Neural cell (in vitro differentiated cells): ENCODE measurements at regions not wholly inside any gene's neighbourhood (a gene's known extent, or its start where the extent isn't known, plus 50 kb on each side); places are given as distances from the start of the nearest gene placed in this dataset.

Experiments
- H2AFZ ChIP-seq: fragments of 200-600, 300-800 bp; sonication (generic), shearing (Covaris generic); 2 replicates; pipeline ENCODE4 v1.6.0; 2014; ENCODE audit warnings: low read depth, mild to moderate bottlenecking, antibody characterized with exemption, low read length, moderate library complexity
- H3F3A ChIP-seq: fragments of 200-600 bp; shearing (Covaris generic); 2 replicates; pipeline ENCODE4 v1.6.1; 2016; ENCODE audit warnings: mild to moderate bottlenecking, moderate library complexity, mixed read lengths, antibody characterized with exemption, low read length; ENCODE audit not compliant: insufficient read depth, poor library complexity, severe bottlenecking
- H3K27ac ChIP-seq: fragments of 200-600, 300-800 bp; sonication (generic), shearing (Covaris generic); 2 replicates; pipeline ENCODE4 v1.5.1; 2014; ENCODE audit warnings: mild to moderate bottlenecking, low read length, moderate library complexity
- H3K27me3 ChIP-seq: fragments of 300-800, 200-600 bp; sonication (generic), shearing (Covaris generic); 2 replicates; pipeline ENCODE4 v1.6.0; 2014; ENCODE audit warnings: mild to moderate bottlenecking, low read depth, low read length, moderate library complexity; ENCODE audit not compliant: insufficient read depth
- H3K36me3 ChIP-seq: fragments of 300-800, 200-600 bp; sonication (generic), shearing (Covaris generic); 2 replicates; pipeline ENCODE4 v1.5.1; 2014; ENCODE audit warnings: mild to moderate bottlenecking, antibody characterized with exemption, low read length, moderate library complexity; ENCODE audit not compliant: insufficient read depth
- H3K4me2 ChIP-seq: fragments of 300-800, 200-600 bp; sonication (generic), shearing (Covaris generic); 2 replicates; pipeline ENCODE4 v1.6.0; 2014; ENCODE audit warnings: mild to moderate bottlenecking, low read length
- H3K4me3 ChIP-seq: fragments of 300-800, 200-600 bp; sonication (generic), shearing (Covaris generic); 2 replicates; pipeline ENCODE4 v1.5.1; 2014; ENCODE audit warnings: mild to moderate bottlenecking, low read length, moderate library complexity
- H3K79me2 ChIP-seq: fragments of 200-600 bp; shearing (Covaris generic); replicated peaks from 2 replicates; pipeline ENCODE4 v1.6.0; 2014; ENCODE audit warnings: mild to moderate bottlenecking, low read length, moderate library complexity; ENCODE audit not compliant: insufficient read depth
- H3K9ac ChIP-seq: fragments of 300-800, 200-600 bp; sonication (generic), shearing (Covaris generic); 2 replicates; pipeline ENCODE4 v1.6.1; 2016; ENCODE audit warnings: mild to moderate bottlenecking, low read length, mixed read lengths
- H3K9me2 ChIP-seq: fragments of 200-600 bp; shearing (Covaris generic); 2 replicates; pipeline ENCODE4 v1.6.1; 2016; ENCODE audit warnings: mild to moderate bottlenecking, low read length, mixed read lengths; ENCODE audit not compliant: insufficient read depth
- H3K9me3 ChIP-seq: fragments of 200-600, 300-800 bp; sonication (generic), shearing (Covaris generic); 2 replicates; pipeline ENCODE4 v1.6.1; 2016; ENCODE audit warnings: mild to moderate bottlenecking, mixed run types, low read length, moderate library complexity, mixed read lengths
- H4K20me1 ChIP-seq: fragments of 200-600 bp; shearing (Covaris generic); 2 replicates; pipeline ENCODE4 v1.6.1; 2016; ENCODE audit warnings: mild to moderate bottlenecking, mixed run types; ENCODE audit not compliant: insufficient read depth
- EP300 ChIP-seq: fragments of 450-650 bp; conservative IDR thresholded peaks from 2 replicates; pipeline ENCODE4 v1.6.1; 2014; ENCODE audit warnings: antibody characterized with exemption, mild to moderate bottlenecking, moderate library complexity; ENCODE audit not compliant: poor library complexity, severe bottlenecking
- EZH2 ChIP-seq: fragments of 200-600, 300-800 bp; shearing (Covaris generic), sonication (generic); IDR thresholded peaks from 2 replicates; pipeline ENCODE4 v1.6.1; 2014; ENCODE audit warnings: antibody characterized with exemption, low read length, borderline replicate concordance, mild to moderate bottlenecking; ENCODE audit not compliant: insufficient read depth, poor library complexity, severe bottlenecking
- MXI1 ChIP-seq: fragments of 450-650 bp; conservative IDR thresholded peaks from 2 replicates; pipeline ENCODE4 v1.6.1; 2014; ENCODE audit warnings: antibody characterized with exemption, mild to moderate bottlenecking; ENCODE audit not compliant: poor library complexity, severe bottlenecking
- POLR2AphosphoS5 ChIP-seq: IDR thresholded peaks from 2 replicates; pipeline ENCODE4 v1.6.1; 2012
- RAD21 ChIP-seq: fragments of 450-650 bp; conservative IDR thresholded peaks from 2 replicates; pipeline ENCODE4 v1.6.1; 2014; ENCODE audit warnings: antibody characterized with exemption, mild to moderate bottlenecking, moderate library complexity
- SMC3 ChIP-seq: fragments of 450-650 bp; conservative IDR thresholded peaks from 2 replicates; pipeline ENCODE4 v1.6.1; 2014; ENCODE audit warnings: antibody characterized with exemption, mild to moderate bottlenecking, moderate library complexity; ENCODE audit not compliant: poor library complexity
- TAF1 ChIP-seq: IDR thresholded peaks from 2 replicates; pipeline ENCODE4 v1.6.1; 2012; ENCODE audit warnings: low read depth
- TF ChIP-seq, protein P1 (sequence below): fragments of 450-650 bp; IDR thresholded peaks from 2 replicates; pipeline ENCODE4 v1.5.1; 2014; ENCODE audit warnings: antibody characterized with exemption, mild to moderate bottlenecking, moderate library complexity; ENCODE audit not compliant: poor library complexity, severe bottlenecking
- TF ChIP-seq, protein P2 (sequence below): IDR thresholded peaks from 2 replicates; pipeline ENCODE4 v1.6.1; 2012; ENCODE audit warnings: borderline replicate concordance

DNA sequence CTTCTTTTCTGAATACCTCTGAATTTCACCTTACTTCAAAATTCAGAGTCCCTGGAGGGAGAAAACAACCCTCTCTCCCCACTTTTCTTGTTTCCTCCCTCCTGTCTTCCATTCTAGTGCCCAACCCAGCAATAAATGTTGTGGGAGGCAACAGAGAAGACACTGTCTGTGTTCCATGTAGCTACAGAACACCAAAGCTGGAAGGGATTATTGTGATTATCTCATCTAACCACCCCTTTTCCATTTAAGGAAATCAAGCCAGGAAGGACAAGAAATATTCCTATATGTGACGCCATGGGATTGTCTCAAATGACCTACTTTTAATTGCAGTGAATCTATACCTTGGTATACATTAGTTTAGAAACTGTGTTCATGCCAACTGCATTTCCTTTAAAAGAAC, 476.6 kb upstream of the TNC start:
- H3K36me3 ChIP-seq: no peaks in the 10 kb centered on the region
- H3K4me3 ChIP-seq: no peak overlapping the region
- H4K20me1 ChIP-seq: no peaks in the 10 kb centered on the region
- H3K4me2 ChIP-seq: no peak overlapping the region
- no peaks in the 10 kb centered on the region for H3F3A ChIP-seq
- H3K9me2 ChIP-seq: no peaks in the 10 kb centered on the region
- H3K9ac ChIP-seq: no peak overlapping the region
- H3K27me3 ChIP-seq: no peaks in the 10 kb centered on the region
- H2AFZ ChIP-seq: no peak overlapping the region
- no peaks in the 10 kb centered on the region for H3K9me3 ChIP-seq
- H3K27ac ChIP-seq: no peak overlapping the region
- H3K79me2 ChIP-seq: no peaks in the 10 kb centered on the region
- TF ChIP-seq POLR2AphosphoS5 (no peak), TAF1 (no peak), EP300 (no peak)

DNA sequence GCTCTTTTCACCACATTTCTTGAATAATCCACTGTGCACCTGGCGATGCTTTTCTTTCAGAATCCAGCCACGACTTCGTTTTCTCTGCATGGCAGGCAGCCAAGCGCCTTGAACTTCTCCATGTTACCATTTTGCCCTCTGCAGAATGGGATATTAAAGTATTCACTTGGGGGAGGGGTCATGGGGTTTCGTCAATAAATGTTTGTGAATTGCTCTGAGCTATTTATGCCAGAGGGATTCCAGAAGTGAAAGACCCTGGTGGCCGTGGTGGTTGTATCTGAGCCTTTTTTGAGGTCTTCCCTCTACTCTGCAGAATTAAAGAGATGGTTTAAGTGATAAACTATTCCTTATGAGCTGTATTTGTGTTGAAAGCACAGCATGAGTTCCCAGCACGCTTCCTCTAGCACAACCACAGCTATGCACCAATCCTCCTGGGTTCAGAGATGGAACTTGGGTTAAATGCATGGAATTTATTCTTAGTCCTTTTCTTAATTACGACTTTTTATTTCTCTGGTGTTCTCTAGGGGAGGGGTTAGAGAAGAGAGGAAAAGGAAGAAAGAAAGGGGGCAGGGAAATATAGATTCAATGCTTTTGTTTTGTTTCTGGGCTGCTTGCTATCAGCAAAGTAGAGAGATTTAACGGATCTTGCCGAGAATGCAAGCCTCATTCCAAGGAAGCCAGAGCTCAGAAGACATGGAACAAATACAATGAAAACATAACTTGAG, 478.2 kb upstream of the TNC start:
- Histone ChIP-seq H3K36me3 (no peaks in the 10 kb centered on the region), H2AFZ (no peak overlapping the region), H3F3A (no peaks in the 10 kb centered on the region), H3K9me3 (no peaks in the 10 kb centered on the region), H3K4me3 (no peak overlapping the region), H3K9me2 (no peaks in the 10 kb centered on the region), H3K27me3 (no peaks in the 10 kb centered on the region), H3K9ac (no peak overlapping the region), H3K4me2 (no peak overlapping the region), H3K79me2 (no peaks in the 10 kb centered on the region), H4K20me1 (no peaks in the 10 kb centered on the region), H3K27ac (no peak overlapping the region)
- TF ChIP-seq TAF1 (no peak), MXI1 (no peak), POLR2AphosphoS5 (no peak), RAD21 (no peak), EP300 (no peak), SMC3 (no peak), EZH2 (no peak)
- TF ChIP-seq, protein P1, sequence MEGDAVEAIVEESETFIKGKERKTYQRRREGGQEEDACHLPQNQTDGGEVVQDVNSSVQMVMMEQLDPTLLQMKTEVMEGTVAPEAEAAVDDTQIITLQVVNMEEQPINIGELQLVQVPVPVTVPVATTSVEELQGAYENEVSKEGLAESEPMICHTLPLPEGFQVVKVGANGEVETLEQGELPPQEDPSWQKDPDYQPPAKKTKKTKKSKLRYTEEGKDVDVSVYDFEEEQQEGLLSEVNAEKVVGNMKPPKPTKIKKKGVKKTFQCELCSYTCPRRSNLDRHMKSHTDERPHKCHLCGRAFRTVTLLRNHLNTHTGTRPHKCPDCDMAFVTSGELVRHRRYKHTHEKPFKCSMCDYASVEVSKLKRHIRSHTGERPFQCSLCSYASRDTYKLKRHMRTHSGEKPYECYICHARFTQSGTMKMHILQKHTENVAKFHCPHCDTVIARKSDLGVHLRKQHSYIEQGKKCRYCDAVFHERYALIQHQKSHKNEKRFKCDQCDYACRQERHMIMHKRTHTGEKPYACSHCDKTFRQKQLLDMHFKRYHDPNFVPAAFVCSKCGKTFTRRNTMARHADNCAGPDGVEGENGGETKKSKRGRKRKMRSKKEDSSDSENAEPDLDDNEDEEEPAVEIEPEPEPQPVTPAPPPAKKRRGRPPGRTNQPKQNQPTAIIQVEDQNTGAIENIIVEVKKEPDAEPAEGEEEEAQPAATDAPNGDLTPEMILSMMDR: no peak
- TF ChIP-seq, protein P2, sequence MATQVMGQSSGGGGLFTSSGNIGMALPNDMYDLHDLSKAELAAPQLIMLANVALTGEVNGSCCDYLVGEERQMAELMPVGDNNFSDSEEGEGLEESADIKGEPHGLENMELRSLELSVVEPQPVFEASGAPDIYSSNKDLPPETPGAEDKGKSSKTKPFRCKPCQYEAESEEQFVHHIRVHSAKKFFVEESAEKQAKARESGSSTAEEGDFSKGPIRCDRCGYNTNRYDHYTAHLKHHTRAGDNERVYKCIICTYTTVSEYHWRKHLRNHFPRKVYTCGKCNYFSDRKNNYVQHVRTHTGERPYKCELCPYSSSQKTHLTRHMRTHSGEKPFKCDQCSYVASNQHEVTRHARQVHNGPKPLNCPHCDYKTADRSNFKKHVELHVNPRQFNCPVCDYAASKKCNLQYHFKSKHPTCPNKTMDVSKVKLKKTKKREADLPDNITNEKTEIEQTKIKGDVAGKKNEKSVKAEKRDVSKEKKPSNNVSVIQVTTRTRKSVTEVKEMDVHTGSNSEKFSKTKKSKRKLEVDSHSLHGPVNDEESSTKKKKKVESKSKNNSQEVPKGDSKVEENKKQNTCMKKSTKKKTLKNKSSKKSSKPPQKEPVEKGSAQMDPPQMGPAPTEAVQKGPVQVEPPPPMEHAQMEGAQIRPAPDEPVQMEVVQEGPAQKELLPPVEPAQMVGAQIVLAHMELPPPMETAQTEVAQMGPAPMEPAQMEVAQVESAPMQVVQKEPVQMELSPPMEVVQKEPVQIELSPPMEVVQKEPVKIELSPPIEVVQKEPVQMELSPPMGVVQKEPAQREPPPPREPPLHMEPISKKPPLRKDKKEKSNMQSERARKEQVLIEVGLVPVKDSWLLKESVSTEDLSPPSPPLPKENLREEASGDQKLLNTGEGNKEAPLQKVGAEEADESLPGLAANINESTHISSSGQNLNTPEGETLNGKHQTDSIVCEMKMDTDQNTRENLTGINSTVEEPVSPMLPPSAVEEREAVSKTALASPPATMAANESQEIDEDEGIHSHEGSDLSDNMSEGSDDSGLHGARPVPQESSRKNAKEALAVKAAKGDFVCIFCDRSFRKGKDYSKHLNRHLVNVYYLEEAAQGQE: no peak
